ENCODE measurements at regions not wholly inside any gene's neighbourhood (a gene's known extent, or its start where the extent isn't known, plus 50 kb on each side); places are given as distances from the start of the nearest gene placed in this dataset.

DNA sequence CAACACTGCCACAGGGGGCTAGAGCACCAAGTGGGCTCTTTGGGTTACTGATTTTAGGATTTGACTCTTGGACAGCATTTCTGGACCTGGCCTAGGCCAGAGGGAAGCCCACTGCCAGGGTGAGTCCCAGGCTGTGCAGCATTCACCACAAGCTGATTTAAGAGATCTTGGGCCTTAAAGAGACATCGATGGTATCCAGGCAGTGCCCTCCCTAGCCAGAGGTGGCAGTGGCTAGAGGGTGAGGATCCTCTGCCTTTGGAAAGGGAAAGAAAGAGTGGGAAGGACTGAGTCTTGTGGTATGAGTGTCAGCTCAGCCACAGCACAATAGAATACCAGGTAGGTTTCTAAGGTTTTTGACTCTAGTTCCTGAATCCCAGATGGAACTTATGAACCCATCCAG lies 613.9 kb downstream of the FAT4 start:
- TF ChIP-seq, protein P1, sequence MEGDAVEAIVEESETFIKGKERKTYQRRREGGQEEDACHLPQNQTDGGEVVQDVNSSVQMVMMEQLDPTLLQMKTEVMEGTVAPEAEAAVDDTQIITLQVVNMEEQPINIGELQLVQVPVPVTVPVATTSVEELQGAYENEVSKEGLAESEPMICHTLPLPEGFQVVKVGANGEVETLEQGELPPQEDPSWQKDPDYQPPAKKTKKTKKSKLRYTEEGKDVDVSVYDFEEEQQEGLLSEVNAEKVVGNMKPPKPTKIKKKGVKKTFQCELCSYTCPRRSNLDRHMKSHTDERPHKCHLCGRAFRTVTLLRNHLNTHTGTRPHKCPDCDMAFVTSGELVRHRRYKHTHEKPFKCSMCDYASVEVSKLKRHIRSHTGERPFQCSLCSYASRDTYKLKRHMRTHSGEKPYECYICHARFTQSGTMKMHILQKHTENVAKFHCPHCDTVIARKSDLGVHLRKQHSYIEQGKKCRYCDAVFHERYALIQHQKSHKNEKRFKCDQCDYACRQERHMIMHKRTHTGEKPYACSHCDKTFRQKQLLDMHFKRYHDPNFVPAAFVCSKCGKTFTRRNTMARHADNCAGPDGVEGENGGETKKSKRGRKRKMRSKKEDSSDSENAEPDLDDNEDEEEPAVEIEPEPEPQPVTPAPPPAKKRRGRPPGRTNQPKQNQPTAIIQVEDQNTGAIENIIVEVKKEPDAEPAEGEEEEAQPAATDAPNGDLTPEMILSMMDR (IDR thresholded peaks at IDR 0.05) = no peak
- no peak for TF ChIP-seq EP300 (IDR thresholded peaks at IDR 0.05)
